ENCODE measurements at regions not wholly inside any gene's neighbourhood (a gene's known extent, or its start where the extent isn't known, plus 50 kb on each side); places are given as distances from the start of the nearest gene placed in this dataset.

- Mint-ChIP-seq H3K36me3 (ENCODE audit: low read depth, unreplicated experiment) (no peaks in the 10 kb centered on the region), H3K9me3 (ENCODE audit: unreplicated experiment) (no peaks in the 10 kb centered on the region), H3K27me3 (ENCODE audit: unreplicated experiment) (peaks cover 11% of the 10 kb centered on the region), H3K4me1 (ENCODE audit: unreplicated experiment) (peaks cover 4% of the 10 kb centered on the region), H3K27ac (ENCODE audit: unreplicated experiment) (no peak overlapping the region), H3K4me3 (ENCODE audit: unreplicated experiment) (no peak overlapping the region)
- no peak for TF ChIP-seq CTCF (IDR thresholded peaks at IDR 0.05; ENCODE audit: unreplicated experiment)
- no peak for DNase-seq (ENCODE audit: low spot score)
These were observed 78.4 kb upstream of the ZBTB40 start for GRCh38 chr1:22373252-22373651.

GRCh38 chr1:22374001-22374400, 77.7 kb upstream of the ZBTB40 start:
- TF ChIP-seq CTCF (IDR thresholded peaks at IDR 0.05; ENCODE audit: unreplicated experiment), result no peak
- Mint-ChIP-seq H3K9me3 (ENCODE audit: unreplicated experiment) (no peaks in the 10 kb centered on the region), H3K36me3 (ENCODE audit: low read depth, unreplicated experiment) (no peaks in the 10 kb centered on the region), H3K4me1 (ENCODE audit: unreplicated experiment) (peaks cover 4% of the 10 kb centered on the region), H3K27me3 (ENCODE audit: unreplicated experiment) (peaks cover 8% of the 10 kb centered on the region), H3K27ac (ENCODE audit: unreplicated experiment) (no peak overlapping the region), H3K4me3 (ENCODE audit: unreplicated experiment) (no peak overlapping the region)
- no peak for DNase-seq (ENCODE audit: low spot score)

- no peak overlapping the region for H3K4me3 Mint-ChIP-seq (ENCODE audit: unreplicated experiment)
- no peak overlapping the region for H3K27ac Mint-ChIP-seq (ENCODE audit: unreplicated experiment)
- DNase-seq (ENCODE audit: low spot score), result no peak
- H3K27me3 Mint-ChIP-seq (ENCODE audit: unreplicated experiment), result peaks cover 7% of the 10 kb centered on the region
- H3K9me3 Mint-ChIP-seq (ENCODE audit: unreplicated experiment), result no peaks in the 10 kb centered on the region
- H3K4me1 Mint-ChIP-seq (ENCODE audit: unreplicated experiment), result no peaks in the 10 kb centered on the region
- no peaks in the 10 kb centered on the region for H3K36me3 Mint-ChIP-seq (ENCODE audit: low read depth, unreplicated experiment)
- no peak for TF ChIP-seq CTCF (IDR thresholded peaks at IDR 0.05; ENCODE audit: unreplicated experiment)
These were observed 76.0 kb upstream of the ZBTB40 start for GRCh38 chr1:22375601-22376000.

GRCh38 chr1:22376001-22376400, 75.7 kb upstream of the ZBTB40 start:
- TF ChIP-seq CTCF (IDR thresholded peaks at IDR 0.05; ENCODE audit: unreplicated experiment), result no peak
- H3K4me3 Mint-ChIP-seq (ENCODE audit: unreplicated experiment), result no peak overlapping the region
- no peaks in the 10 kb centered on the region for H3K9me3 Mint-ChIP-seq (ENCODE audit: unreplicated experiment)
- peaks cover 7% of the 10 kb centered on the region for H3K27me3 Mint-ChIP-seq (ENCODE audit: unreplicated experiment)
- H3K4me1 Mint-ChIP-seq (ENCODE audit: unreplicated experiment), result no peaks in the 10 kb centered on the region
- H3K36me3 Mint-ChIP-seq (ENCODE audit: low read depth, unreplicated experiment), result no peaks in the 10 kb centered on the region
- DNase-seq (ENCODE audit: low spot score), result no peak
- H3K27ac Mint-ChIP-seq (ENCODE audit: unreplicated experiment), result no peak overlapping the region

- Mint-ChIP-seq H3K27ac (ENCODE audit: unreplicated experiment) (no peak overlapping the region), H3K4me1 (ENCODE audit: unreplicated experiment) (no peaks in the 10 kb centered on the region), H3K27me3 (ENCODE audit: unreplicated experiment) (peaks cover 7% of the 10 kb centered on the region), H3K4me3 (ENCODE audit: unreplicated experiment) (no peak overlapping the region), H3K9me3 (ENCODE audit: unreplicated experiment) (no peaks in the 10 kb centered on the region), H3K36me3 (ENCODE audit: low read depth, unreplicated experiment) (no peaks in the 10 kb centered on the region)
- no peak for TF ChIP-seq CTCF (IDR thresholded peaks at IDR 0.05; ENCODE audit: unreplicated experiment)
- DNase-seq (ENCODE audit: low spot score), result no peak
These were observed 75.1 kb upstream of the ZBTB40 start for GRCh38 chr1:22376546-22376945.

Data from endothelial cell (in vitro differentiated cells).